ENCODE measurements at regions not wholly inside any gene's neighbourhood (a gene's known extent, or its start where the extent isn't known, plus 50 kb on each side); places are given as distances from the start of the nearest gene placed in this dataset.

- H3K9me3 ChIP-seq, result no peaks in the 10 kb centered on the region
- no peaks in the 10 kb centered on the region for H3K27me3 ChIP-seq
- no peak overlapping the region for H3K27ac ChIP-seq
- no peaks in the 10 kb centered on the region for H3K4me1 ChIP-seq
- no peak for TF ChIP-seq POLR2A (IDR thresholded peaks at IDR 0.05)
- TF ChIP-seq CTCF (IDR thresholded peaks at IDR 0.05), result no peak
- no peak for TF ChIP-seq EP300 (IDR thresholded peaks at IDR 0.05)
- DNase-seq (ENCODE audit: low spot score in 2 of 2), result no peak
- no peak overlapping the region for H3K4me3 ChIP-seq
- no peaks in the 10 kb centered on the region for H3K36me3 ChIP-seq
- 78 to 79% methylated on average over 6 of the region's 6 CpGs for WGBS, 2 donors
Measured at GRCh38 chr5:85159395-85159794, 774.7 kb upstream of the EDIL3 start.

GRCh38 chr5:85168474-85168873 is 783.8 kb upstream of the EDIL3 start:
- TF ChIP-seq CTCF (IDR thresholded peaks at IDR 0.05) (no peak), POLR2A (IDR thresholded peaks at IDR 0.05) (no peak), EP300 (IDR thresholded peaks at IDR 0.05) (no peak)
- Histone ChIP-seq H3K27ac (no peak overlapping the region), H3K36me3 (no peaks in the 10 kb centered on the region), H3K27me3 (no peaks in the 10 kb centered on the region), H3K9me3 (peaks cover 0 to 17% (median 0%) of the 10 kb centered on the region in 4 donors), H3K4me1 (no peaks in the 10 kb centered on the region), H3K4me3 (no peak overlapping the region)
- DNase-seq (ENCODE audit: low spot score in 2 of 2), result no peak
- WGBS, 2 donors, result 86 to 93% methylated on average over 1 of the region's 1 CpG

GRCh38 chr5:85170183-85170582 is 785.5 kb upstream of the EDIL3 start:
- H3K27me3 ChIP-seq, result no peaks in the 10 kb centered on the region
- peaks cover 0 to 15% (median 0%) of the 10 kb centered on the region in 4 donors for H3K9me3 ChIP-seq
- no peaks in the 10 kb centered on the region for H3K4me1 ChIP-seq
- no peak overlapping the region for H3K4me3 ChIP-seq
- 62 to 66% methylated on average over 4 of the region's 4 CpGs for WGBS, 2 donors
- no peak overlapping the region for H3K27ac ChIP-seq
- no peaks in the 10 kb centered on the region for H3K36me3 ChIP-seq
- no peak for DNase-seq (ENCODE audit: low spot score in 2 of 2)
- TF ChIP-seq CTCF (IDR thresholded peaks at IDR 0.05) (no peak), EP300 (IDR thresholded peaks at IDR 0.05) (no peak), POLR2A (IDR thresholded peaks at IDR 0.05) (no peak)

GRCh38 chr5:85173469-85173868 is 788.8 kb upstream of the EDIL3 start:
- Histone ChIP-seq H3K27ac (no peak overlapping the region), H3K36me3 (no peaks in the 10 kb centered on the region), H3K27me3 (no peaks in the 10 kb centered on the region), H3K4me3 (no peak overlapping the region), H3K9me3 (no peaks in the 10 kb centered on the region), H3K4me1 (no peaks in the 10 kb centered on the region)
- TF ChIP-seq EP300 (IDR thresholded peaks at IDR 0.05) (no peak), POLR2A (IDR thresholded peaks at IDR 0.05) (no peak)
- no peak for DNase-seq (ENCODE audit: low spot score in 2 of 2)

GRCh38 chr5:85182344-85182743 is 797.7 kb upstream of the EDIL3 start:
- H3K4me3 ChIP-seq, result no peak overlapping the region
- no peaks in the 10 kb centered on the region for H3K27me3 ChIP-seq
- no peaks in the 10 kb centered on the region for H3K36me3 ChIP-seq
- H3K4me1 ChIP-seq, result no peaks in the 10 kb centered on the region
- no peak for DNase-seq (ENCODE audit: low spot score in 2 of 2)
- H3K27ac ChIP-seq, result no peak overlapping the region
- no peaks in the 10 kb centered on the region for H3K9me3 ChIP-seq
- TF ChIP-seq POLR2A (IDR thresholded peaks at IDR 0.05), result no peak
- TF ChIP-seq EP300 (IDR thresholded peaks at IDR 0.05), result no peak
- TF ChIP-seq CTCF (IDR thresholded peaks at IDR 0.05), result no peak
- 93% methylated on average over 11 to 12 of the region's 12 CpGs for WGBS, 2 donors

- no peaks in the 10 kb centered on the region for H3K36me3 ChIP-seq
- no peak overlapping the region for H3K4me3 ChIP-seq
- peaks cover 0 to 8% (median 0%) of the 10 kb centered on the region in 4 donors for H3K9me3 ChIP-seq
- DNase-seq (ENCODE audit: low spot score in 2 of 2), result no peak
- H3K27me3 ChIP-seq, result no peaks in the 10 kb centered on the region
- no peak overlapping the region for H3K27ac ChIP-seq
- WGBS, 2 donors, result 95 to 96% methylated on average over 10 to 11 of the region's 11 CpGs
- TF ChIP-seq POLR2A (IDR thresholded peaks at IDR 0.05) (no peak), EP300 (IDR thresholded peaks at IDR 0.05) (no peak), CTCF (IDR thresholded peaks at IDR 0.05) (no peak)
- H3K4me1 ChIP-seq, result no peaks in the 10 kb centered on the region
Measured at GRCh38 chr5:85204289-85204688, 819.6 kb upstream of the EDIL3 start.
